DMS 273 treated with DMSO at 0.1 percent for 48 hours (cell line): ENCODE measurements at regions not wholly inside any gene's neighbourhood (a gene's known extent, or its start where the extent isn't known, plus 50 kb on each side); places are given as distances from the start of the nearest gene placed in this dataset.

Experiments
- DNase-seq: peaks from one replicate; lab custom pipeline; 2025; lab: John Stamatoyannopoulos, UW

GRCh38 chr2:172230889-172231401 lies 128.2 kb upstream of the DLX2 start:
- DNase-seq, result no peak

- DNase-seq, result no peak
These were observed 128.8 kb upstream of the DLX2 start for GRCh38 chr2:172231508-172231907.

GRCh38 chr2:172232708-172233396 lies 130.2 kb upstream of the DLX2 start:
- DNase-seq, result no peak

GRCh38 chr2:172233987-172234715 lies 131.5 kb upstream of the DLX2 start:
- DNase-seq, result no peak

GRCh38 chr2:172234716-172235691 lies 132.3 kb upstream of the DLX2 start:
- no peak for DNase-seq

GRCh38 chr2:172239944-172240590 lies 137.4 kb upstream of the DLX2 start:
- no peak for DNase-seq

GRCh38 chr2:172241222-172241621 lies 138.5 kb upstream of the DLX2 start:
- no peak for DNase-seq

- no peak for DNase-seq
These were observed 139.8 kb upstream of the DLX2 start for GRCh38 chr2:172242471-172242870.

GRCh38 chr2:172242961-172243360 lies 140.3 kb upstream of the DLX2 start:
- DNase-seq, result no peak

GRCh38 chr2:172244419-172245130 lies 141.9 kb upstream of the DLX2 start:
- no peak for DNase-seq

- peak; percentile 46 for DNase-seq
These were observed 143.9 kb upstream of the DLX2 start for GRCh38 chr2:172246649-172247048.

GRCh38 chr2:172247203-172247602 lies 144.5 kb upstream of the DLX2 start:
- DNase-seq, result no peak

- DNase-seq, result no peak
These were observed 145.7 kb upstream of the DLX2 start for GRCh38 chr2:172248381-172248780.

- no peak for DNase-seq
These were observed 146.1 kb upstream of the DLX2 start for GRCh38 chr2:172248785-172249187.

- DNase-seq, result no peak
These were observed 146.6 kb upstream of the DLX2 start for GRCh38 chr2:172249334-172249733.

GRCh38 chr2:172249986-172250385 lies 147.3 kb upstream of the DLX2 start:
- DNase-seq, result no peak

GRCh38 chr2:172251231-172251630 lies 148.5 kb upstream of the DLX2 start:
- DNase-seq, result no peak

- no peak for DNase-seq
These were observed 149.5 kb upstream of the DLX2 start for GRCh38 chr2:172252154-172252553.

GRCh38 chr2:172253190-172254052 lies 150.7 kb upstream of the DLX2 start:
- DNase-seq, result no peak

- DNase-seq, result peak; percentile 48
These were observed 154.2 kb upstream of the DLX2 start for GRCh38 chr2:172256886-172257285.
